ENCODE measurements at regions not wholly inside any gene's neighbourhood (a gene's known extent, or its start where the extent isn't known, plus 50 kb on each side); places are given as distances from the start of the nearest gene placed in this dataset.

- TF ChIP-seq CTCF (IDR thresholded peaks at IDR 0.05) (no peak), POLR2A (IDR thresholded peaks at IDR 0.05) (no peak)
These were observed 143.3 kb upstream of the MAP3K7 start for GRCh38 chr6:90730151-90730673.
